ENCODE measurements at regions not wholly inside any gene's neighbourhood (a gene's known extent, or its start where the extent isn't known, plus 50 kb on each side); places are given as distances from the start of the nearest gene placed in this dataset.

DNA sequence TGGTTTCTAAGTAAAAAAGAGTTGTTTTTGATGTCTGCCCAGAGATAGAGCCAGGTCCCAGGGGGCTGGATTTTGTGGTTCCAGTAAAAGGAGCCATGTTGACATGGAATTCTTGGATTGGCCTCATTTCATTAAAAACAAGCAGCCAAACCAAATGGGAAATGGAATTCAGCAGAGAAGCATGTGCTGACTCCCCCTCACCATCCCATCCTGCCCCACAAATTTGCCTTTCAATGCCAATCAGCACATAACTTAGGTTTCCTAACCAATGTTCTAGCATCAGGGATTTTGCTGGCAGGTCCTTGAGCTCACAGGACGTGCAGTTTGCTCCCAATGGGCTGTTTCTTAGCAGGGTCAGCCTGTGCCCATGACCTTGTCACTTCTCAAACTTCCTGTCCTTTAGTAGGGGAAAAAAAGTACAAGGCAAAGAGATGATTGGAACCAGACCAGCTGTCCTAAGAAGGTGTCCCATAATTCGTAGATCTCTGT lies 101.5 kb upstream of the GADD45A start:
- H3K36me3 Mint-ChIP-seq (ENCODE audit: insufficient read depth in 1 of 3, low read depth in 3 of 3), result no peaks in the 10 kb centered on the region; a peak in 1 of 7 replicates
- Histone ChIP-seq H3K56ac (ENCODE audit: insufficient read length, low read depth, low read length) (no peak overlapping the region), H2BK5ac (ENCODE audit: insufficient read length, low read length) (no peak overlapping the region), H2AFZ (ENCODE audit: low read length) (no peak overlapping the region), H3K79me2 (ENCODE audit: insufficient read depth, low read length) (no peaks in the 10 kb centered on the region), H2BK120ac (ENCODE audit: low read depth, low read length, poor library complexity, severe bottlenecking) (no peak overlapping the region), H4K20me1 (ENCODE audit: control insufficient read depth, insufficient read depth, insufficient read length) (no peaks in the 10 kb centered on the region), H3K14ac (ENCODE audit: insufficient read depth, low read length) (no peak overlapping the region), H3T11ph (ENCODE audit: low read length) (no peak overlapping the region), H3K23me2 (ENCODE audit: insufficient read length, low read depth, low read length, poor library complexity, severe bottlenecking) (no peaks in the 10 kb centered on the region), H3K18ac (ENCODE audit: insufficient read length, low read depth, low read length) (no peak overlapping the region), H3K23ac (ENCODE audit: insufficient read length, low read depth, low read length) (no peak overlapping the region), H3K4ac (ENCODE audit: low read depth, low read length) (no peak overlapping the region), H2AK5ac (ENCODE audit: insufficient read length, low read length) (no peak overlapping the region), H4K8ac (replicated peaks; ENCODE audit: insufficient read length, low read depth, low read length) (no peak overlapping the region), H3K4me1 (ENCODE audit: insufficient read depth, low read length) (no peaks in the 10 kb centered on the region), H3K9me3 (ENCODE audit: control insufficient read depth, low read depth, low read length) (no peaks in the 10 kb centered on the region), H3K4me2 (ENCODE audit: insufficient read depth, insufficient read length, low read length) (no peak overlapping the region), H4K5ac (ENCODE audit: insufficient read length, low read depth, low read length) (no peak overlapping the region), H2BK15ac (ENCODE audit: low read depth, low read length) (no peak overlapping the region), H2BK20ac (ENCODE audit: low read depth, low read length, poor library complexity, severe bottlenecking) (no peak overlapping the region), H3K27ac (ENCODE audit: insufficient read length, low read depth, low read length) (no peak overlapping the region), H3K9ac (ENCODE audit: extremely low read depth, insufficient read length, low read length) (no peak overlapping the region), H2BK12ac (ENCODE audit: insufficient read length, low read depth, low read length) (no peak overlapping the region), H3K79me1 (ENCODE audit: insufficient read depth, low read depth, low read length, poor library complexity, severe bottlenecking) (no peaks in the 10 kb centered on the region), H4K91ac (ENCODE audit: insufficient read length, low read depth, low read length) (no peak overlapping the region), H3K27me3 (ENCODE audit: insufficient read depth, low read length) (no peaks in the 10 kb centered on the region)
- no peaks in the 10 kb centered on the region for H3K9me3 Mint-ChIP-seq
- H3K27me3 Mint-ChIP-seq (ENCODE audit: low read depth), result no peaks in the 10 kb centered on the region
- DNase-seq, result no peak
- H3K27ac Mint-ChIP-seq, result no peak overlapping the region
- H3K4me3 Mint-ChIP-seq, result no peak overlapping the region
- TF ChIP-seq, protein P1, sequence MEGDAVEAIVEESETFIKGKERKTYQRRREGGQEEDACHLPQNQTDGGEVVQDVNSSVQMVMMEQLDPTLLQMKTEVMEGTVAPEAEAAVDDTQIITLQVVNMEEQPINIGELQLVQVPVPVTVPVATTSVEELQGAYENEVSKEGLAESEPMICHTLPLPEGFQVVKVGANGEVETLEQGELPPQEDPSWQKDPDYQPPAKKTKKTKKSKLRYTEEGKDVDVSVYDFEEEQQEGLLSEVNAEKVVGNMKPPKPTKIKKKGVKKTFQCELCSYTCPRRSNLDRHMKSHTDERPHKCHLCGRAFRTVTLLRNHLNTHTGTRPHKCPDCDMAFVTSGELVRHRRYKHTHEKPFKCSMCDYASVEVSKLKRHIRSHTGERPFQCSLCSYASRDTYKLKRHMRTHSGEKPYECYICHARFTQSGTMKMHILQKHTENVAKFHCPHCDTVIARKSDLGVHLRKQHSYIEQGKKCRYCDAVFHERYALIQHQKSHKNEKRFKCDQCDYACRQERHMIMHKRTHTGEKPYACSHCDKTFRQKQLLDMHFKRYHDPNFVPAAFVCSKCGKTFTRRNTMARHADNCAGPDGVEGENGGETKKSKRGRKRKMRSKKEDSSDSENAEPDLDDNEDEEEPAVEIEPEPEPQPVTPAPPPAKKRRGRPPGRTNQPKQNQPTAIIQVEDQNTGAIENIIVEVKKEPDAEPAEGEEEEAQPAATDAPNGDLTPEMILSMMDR (conservative IDR thresholded peaks at IDR 0.05), result no peak
- peaks cover 3 to 13% of the 10 kb centered on the region in 2 experiments; a peak in 3 of 4 replicates for H3K4me1 Mint-ChIP-seq
- no CpG with 5 or more reads among the region's 2 CpGs for WGBS (ENCODE audit: extremely low coverage, insufficient read length, low lambda C conversion rate)

Measured in H9 (cell line).